Upper lobe of left lung (tissue), 6 donors: ENCODE measurements at regions not wholly inside any gene's neighbourhood (a gene's known extent, or its start where the extent isn't known, plus 50 kb on each side); places are given as distances from the start of the nearest gene placed in this dataset.
"Not testable (repeated sequence)": the region's sequence is repeated elsewhere in the genome, so short reads cannot be mapped to it uniquely, and the experiment has no call there.

Source experiments
- ATAC-seq, 2 donors: fragments of 200-7000 bp; cut with Tn5 transposase; one replicate each; pipeline ENCODE4 v1.9.1; 2022; ENCODE audit warnings: mild to moderate bottlenecking in 2 of 2, moderate library complexity in 2 of 2; ENCODE audit not compliant: low FRiP score in 2 of 2
- DNase-seq, 2 donors: peaks; one replicate each; pipeline ENCODE4 v3.0.0-alpha.2; 2019 to 2020
- H3K27ac ChIP-seq, 4 donors: fragments of 200-600 bp; sonication (generic); one replicate each; pipeline ENCODE4 v1.5.1; 2016 to 2019
- H3K27me3 ChIP-seq, 4 donors: fragments of 200-600 bp; sonication (generic); one replicate each; pipeline ENCODE4 v1.5.1; 2017 to 2019
- H3K36me3 ChIP-seq, 4 donors: fragments of 200-600 bp; sonication (generic); one replicate each; pipeline ENCODE4 v1.5.1; 2016 to 2019
- H3K4me1 ChIP-seq, 4 donors: fragments of 200-600 bp; sonication (generic); one replicate each; pipeline ENCODE4 v1.5.1; 2018 to 2019
- H3K4me3 ChIP-seq, 4 donors: fragments of 200-600 bp; sonication (generic); one replicate each; pipeline ENCODE4 v1.5.1; 2017 to 2019; ENCODE audit warnings: mild to moderate bottlenecking in 2 of 4, moderate library complexity in 1 of 4
- H3K9me3 ChIP-seq, 4 donors: fragments of 200-600 bp; sonication (generic); one replicate each; pipeline ENCODE4 v1.5.1; 2018 to 2019
- EP300 ChIP-seq, 4 donors: sonication (generic); formaldehyde crosslinking; IDR thresholded peaks; one replicate each; pipeline ENCODE4 v1.5.1; 2017; ENCODE audit warnings: antibody characterized with exemption in 4 of 4, control low read depth in 2 of 4
- POLR2A ChIP-seq, 4 donors: fragments of 450-650 bp; IDR thresholded peaks; one replicate each; pipeline ENCODE4 v1.5.1; 2016 to 2017; ENCODE audit warnings: antibody characterized with exemption in 4 of 4, mild to moderate bottlenecking in 2 of 4
- POLR2AphosphoS5 ChIP-seq, 2 donors: sonication (generic); formaldehyde crosslinking; IDR thresholded peaks; one replicate each; pipeline ENCODE4 v1.5.1; 2017; ENCODE audit warnings: antibody characterized with exemption in 2 of 2
- WGBS, 2 donors: methylation state at CpG; one replicate each; pipeline ENCODE4 v1.1.5; 2017 to 2018; 5-methylcytosine and 5-hydroxymethylcytosine counted together
- TF ChIP-seq, protein P1 (sequence below), 6 experiments: fragments of 450-650 bp in 4 of 6; fragments of 200-600 bp in 2 of 6; sonication (generic) in 2 of 6; IDR thresholded peaks; one replicate each; pipeline ENCODE4 v1.5.1; 2016 to 2019; ENCODE audit warnings: antibody characterized with exemption in 6 of 6
- donor health status: DM: no; HTN: no; CAD: no; lungs with moderate emphysema.
- donor health status: DM: no; HTN: yes; CAD: no; lungs with severe emphysema.

DNA sequence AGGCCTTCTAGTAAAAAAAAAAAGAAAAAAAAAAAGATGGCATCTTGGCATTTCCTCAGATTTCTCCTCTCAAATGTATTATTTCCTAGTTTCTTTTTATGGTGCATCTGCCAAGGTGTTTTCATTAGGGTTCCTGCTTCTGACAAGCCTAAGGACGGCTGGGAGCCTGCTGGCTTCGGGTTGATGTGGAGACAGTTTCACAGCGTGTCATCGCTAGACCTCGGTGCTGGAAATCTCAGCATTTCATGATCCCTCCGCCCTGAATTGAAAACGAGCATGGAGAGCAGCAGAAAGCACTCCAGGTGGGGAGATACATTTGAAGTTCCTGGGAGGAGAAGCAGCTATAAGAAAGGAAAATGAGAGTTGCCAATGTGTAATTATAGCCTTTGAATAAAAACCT, 283.9 kb upstream of the CNTN5 start:
- H3K4me3 ChIP-seq, result no peak overlapping the region
- WGBS, 2 donors, result 83 to 85% methylated on average over 7 of the region's 7 CpGs
- DNase-seq (no peak), ATAC-seq (no peak)
- H3K4me1 ChIP-seq, result no peaks in the 10 kb centered on the region
- H3K27me3 ChIP-seq, result no peaks in the 10 kb centered on the region
- TF ChIP-seq, protein P1, sequence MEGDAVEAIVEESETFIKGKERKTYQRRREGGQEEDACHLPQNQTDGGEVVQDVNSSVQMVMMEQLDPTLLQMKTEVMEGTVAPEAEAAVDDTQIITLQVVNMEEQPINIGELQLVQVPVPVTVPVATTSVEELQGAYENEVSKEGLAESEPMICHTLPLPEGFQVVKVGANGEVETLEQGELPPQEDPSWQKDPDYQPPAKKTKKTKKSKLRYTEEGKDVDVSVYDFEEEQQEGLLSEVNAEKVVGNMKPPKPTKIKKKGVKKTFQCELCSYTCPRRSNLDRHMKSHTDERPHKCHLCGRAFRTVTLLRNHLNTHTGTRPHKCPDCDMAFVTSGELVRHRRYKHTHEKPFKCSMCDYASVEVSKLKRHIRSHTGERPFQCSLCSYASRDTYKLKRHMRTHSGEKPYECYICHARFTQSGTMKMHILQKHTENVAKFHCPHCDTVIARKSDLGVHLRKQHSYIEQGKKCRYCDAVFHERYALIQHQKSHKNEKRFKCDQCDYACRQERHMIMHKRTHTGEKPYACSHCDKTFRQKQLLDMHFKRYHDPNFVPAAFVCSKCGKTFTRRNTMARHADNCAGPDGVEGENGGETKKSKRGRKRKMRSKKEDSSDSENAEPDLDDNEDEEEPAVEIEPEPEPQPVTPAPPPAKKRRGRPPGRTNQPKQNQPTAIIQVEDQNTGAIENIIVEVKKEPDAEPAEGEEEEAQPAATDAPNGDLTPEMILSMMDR (IDR thresholded peaks at IDR 0.05), result no peak
- TF ChIP-seq POLR2AphosphoS5 (IDR thresholded peaks at IDR 0.05) (no peak), EP300 (IDR thresholded peaks at IDR 0.05) (no peak), POLR2A (IDR thresholded peaks at IDR 0.05) (no peak)
- no peaks in the 10 kb centered on the region for H3K36me3 ChIP-seq
- H3K27ac ChIP-seq, result no peak overlapping the region
- H3K9me3 ChIP-seq, result no peaks in the 10 kb centered on the region

DNA sequence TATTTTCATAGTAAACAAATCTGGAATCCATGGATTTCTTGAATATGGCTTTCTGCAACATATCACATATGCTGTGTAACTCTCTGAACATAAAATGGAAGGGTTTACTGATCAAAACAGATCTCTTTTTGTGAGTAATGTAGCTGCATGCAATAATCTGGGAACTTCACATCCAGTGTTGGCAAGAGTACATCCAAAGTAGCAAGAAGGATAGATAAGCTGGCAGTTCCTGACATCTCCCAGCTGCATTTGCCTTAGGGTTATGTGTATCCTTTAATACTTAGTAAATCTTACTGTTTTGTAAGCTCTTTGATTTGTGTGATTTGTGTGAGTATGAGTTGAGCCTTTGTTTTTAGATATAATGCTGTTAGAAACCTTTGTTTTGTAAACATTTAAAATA, 280.4 kb upstream of the CNTN5 start:
- Histone ChIP-seq H3K27me3 (no peaks in the 10 kb centered on the region), H3K36me3 (no peaks in the 10 kb centered on the region), H3K27ac (no peak overlapping the region), H3K4me3 (no peak overlapping the region), H3K9me3 (no peaks in the 10 kb centered on the region), H3K4me1 (no peaks in the 10 kb centered on the region)
- ATAC-seq, result no peak
- TF ChIP-seq POLR2AphosphoS5 (IDR thresholded peaks at IDR 0.05) (no peak), POLR2A (IDR thresholded peaks at IDR 0.05) (no peak), EP300 (IDR thresholded peaks at IDR 0.05) (no peak)
- TF ChIP-seq, protein P1 (IDR thresholded peaks at IDR 0.05), result no peak
- no peak for DNase-seq

DNA sequence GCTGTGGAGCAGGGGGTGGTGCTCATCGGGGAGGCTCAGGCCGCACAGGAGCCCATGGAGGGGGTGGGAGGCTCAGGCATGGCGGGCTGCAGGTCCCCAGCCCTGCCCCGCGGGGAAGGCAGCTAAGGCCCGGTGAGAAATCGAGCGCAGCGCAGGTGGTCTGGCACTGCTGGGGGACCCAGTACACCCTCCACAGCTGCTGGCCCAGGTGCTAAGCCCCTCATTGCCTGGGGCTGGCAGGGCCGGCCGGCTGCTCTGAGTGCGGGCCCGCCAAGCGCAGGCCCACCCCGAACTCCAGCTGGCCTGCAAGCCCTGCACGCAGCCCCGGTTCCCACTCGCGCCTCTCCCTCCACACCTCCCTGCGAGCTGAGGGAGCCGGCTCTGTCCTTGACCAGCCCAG, 257.3 kb upstream of the CNTN5 start:
- peaks cover 0 to 31% (median 0%) of the 10 kb centered on the region in 4 donors for H3K9me3 ChIP-seq
- WGBS, 2 donors, result 94 to 100% methylated on average over 8 to 17 of the region's 21 CpGs
- peak in 1 of 2 donors; percentile 64 for DNase-seq
- not testable (repeated sequence) for H3K27ac ChIP-seq, H3K36me3 ChIP-seq, ATAC-seq, H3K4me3 ChIP-seq, H3K4me1 ChIP-seq, H3K27me3 ChIP-seq

DNA sequence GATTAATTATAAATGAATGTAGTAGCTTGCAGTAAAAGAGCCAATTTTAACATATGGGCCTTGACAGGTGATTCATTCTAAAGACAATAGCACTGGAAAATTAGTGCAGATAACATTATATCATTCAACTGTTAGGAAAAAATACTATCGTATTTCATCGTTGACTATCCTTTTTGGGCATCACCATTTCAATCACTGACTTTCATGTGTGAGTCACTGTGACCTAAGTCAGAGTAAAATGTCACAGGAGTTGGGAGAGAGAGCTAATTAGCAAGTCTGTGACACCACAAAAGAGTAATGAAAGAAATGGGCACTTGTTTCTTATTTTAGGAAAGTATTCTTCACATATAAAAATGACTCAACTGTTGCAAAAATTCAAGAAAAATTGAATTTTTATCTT, 253.8 kb upstream of the CNTN5 start:
- TF ChIP-seq EP300 (IDR thresholded peaks at IDR 0.05) (no peak), POLR2A (IDR thresholded peaks at IDR 0.05) (no peak), POLR2AphosphoS5 (IDR thresholded peaks at IDR 0.05) (no peak)
- TF ChIP-seq, protein P1 (IDR thresholded peaks at IDR 0.05), result no peak
- Histone ChIP-seq H3K4me1 (no peaks in the 10 kb centered on the region), H3K4me3 (no peak overlapping the region), H3K9me3 (peaks cover 0 to 31% (median 0%) of the 10 kb centered on the region in 4 donors), H3K27me3 (no peaks in the 10 kb centered on the region), H3K27ac (no peak overlapping the region), H3K36me3 (no peaks in the 10 kb centered on the region)
- ATAC-seq (no peak), DNase-seq (no peak)
- WGBS, 2 donors, result 79 to 92% methylated on average over 2 of the region's 2 CpGs

DNA sequence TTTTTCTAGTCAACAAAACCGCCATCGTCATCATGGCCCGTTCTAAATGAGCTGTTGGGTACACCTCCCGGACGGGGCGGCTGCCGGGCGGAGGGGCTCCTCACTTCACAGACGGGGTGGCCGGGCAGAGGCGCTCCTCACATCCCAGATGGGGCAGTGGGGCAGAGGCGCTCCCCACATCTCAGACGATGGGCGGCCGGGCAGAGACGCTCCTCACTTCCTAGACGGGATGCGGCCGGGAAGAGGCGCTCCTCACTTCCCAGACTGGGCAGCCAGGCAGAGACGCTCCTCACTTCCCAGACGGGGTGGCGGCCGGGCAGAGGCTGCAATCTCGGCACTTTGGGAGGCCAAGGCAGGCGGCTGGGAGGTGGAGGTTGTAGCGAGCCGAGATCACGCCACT, 250.7 kb upstream of the CNTN5 start:
- not testable (repeated sequence) for H3K4me1 ChIP-seq, ATAC-seq, H3K9me3 ChIP-seq, H3K27me3 ChIP-seq, H3K4me3 ChIP-seq, H3K36me3 ChIP-seq, H3K27ac ChIP-seq
- 92 to 93% methylated on average over 2 to 20 of the region's 29 CpGs for WGBS, 2 donors
- DNase-seq, result peak in 1 of 2 donors; percentile 34

DNA sequence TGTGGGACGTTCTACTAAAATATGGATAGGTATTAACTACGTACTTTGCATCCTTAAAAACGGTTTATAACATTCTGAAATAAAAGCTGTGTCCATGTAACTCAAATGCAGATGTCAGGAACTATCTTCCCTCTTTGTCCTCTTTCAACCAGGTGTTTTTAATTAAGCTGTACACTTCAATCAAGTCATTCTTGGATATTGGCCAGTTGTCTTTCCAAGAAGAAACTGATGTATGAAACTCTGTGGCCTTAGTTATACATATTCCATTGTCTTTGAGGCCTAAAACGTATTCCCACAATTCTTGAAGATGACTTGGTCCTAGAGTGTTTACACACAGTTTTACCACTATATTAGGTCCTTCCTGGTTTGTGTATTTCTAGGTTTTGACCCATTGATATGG, 249.0 kb upstream of the CNTN5 start:
- H3K4me3 ChIP-seq, result no peak overlapping the region
- ATAC-seq (no peak), DNase-seq (no peak)
- H3K4me1 ChIP-seq, result no peaks in the 10 kb centered on the region
- no peak for TF ChIP-seq EP300 (IDR thresholded peaks at IDR 0.05)
- TF ChIP-seq, protein P1 (IDR thresholded peaks at IDR 0.05), result no peak
- WGBS, 2 donors, result 82% methylated on average over 4 of the region's 4 CpGs
- no peak overlapping the region for H3K27ac ChIP-seq
- H3K36me3 ChIP-seq, result no peaks in the 10 kb centered on the region
- no peaks in the 10 kb centered on the region for H3K27me3 ChIP-seq
- H3K9me3 ChIP-seq, result no peaks in the 10 kb centered on the region
